Breast epithelium (tissue), 3 donors: ENCODE measurements at regions not wholly inside any gene's neighbourhood (a gene's known extent, or its start where the extent isn't known, plus 50 kb on each side); places are given as distances from the start of the nearest gene placed in this dataset.

ENCODE experiments used
- POLR2A ChIP-seq: fragments of 450-650 bp; IDR thresholded peaks from one replicate; pipeline ENCODE4 v1.6.1; 2016; ENCODE audit warnings: antibody characterized with exemption, mild to moderate bottlenecking, moderate library complexity
- TF ChIP-seq, protein P1 (sequence below), 3 donors: fragments of 450-650 bp; IDR thresholded peaks; one replicate each; pipeline ENCODE4 v1.5.1; 2016 to 2017; ENCODE audit warnings: antibody characterized with exemption in 3 of 3, mild to moderate bottlenecking in 3 of 3, moderate library complexity in 3 of 3

DNA sequence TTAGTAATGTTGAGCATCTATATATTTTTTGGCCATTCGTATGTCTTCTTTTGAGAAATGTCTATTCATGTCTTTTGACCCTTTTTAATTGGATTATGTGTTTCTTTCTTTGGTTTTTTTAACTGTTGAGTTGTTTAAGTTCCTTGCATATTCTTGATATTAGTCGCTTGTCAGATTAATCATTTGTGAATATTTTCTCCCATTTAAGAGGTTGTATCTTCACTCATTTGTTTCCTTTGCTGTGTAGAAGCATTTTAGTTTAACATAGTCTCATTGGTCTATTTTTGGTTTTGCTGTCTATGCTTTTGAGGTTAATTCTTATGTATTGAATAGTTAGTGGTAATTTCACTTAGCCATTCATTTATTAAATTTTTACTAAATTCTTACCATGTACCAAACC, 283.8 kb downstream of the ZPLD1 start:
- no peak for TF ChIP-seq POLR2A
- TF ChIP-seq, protein P1, sequence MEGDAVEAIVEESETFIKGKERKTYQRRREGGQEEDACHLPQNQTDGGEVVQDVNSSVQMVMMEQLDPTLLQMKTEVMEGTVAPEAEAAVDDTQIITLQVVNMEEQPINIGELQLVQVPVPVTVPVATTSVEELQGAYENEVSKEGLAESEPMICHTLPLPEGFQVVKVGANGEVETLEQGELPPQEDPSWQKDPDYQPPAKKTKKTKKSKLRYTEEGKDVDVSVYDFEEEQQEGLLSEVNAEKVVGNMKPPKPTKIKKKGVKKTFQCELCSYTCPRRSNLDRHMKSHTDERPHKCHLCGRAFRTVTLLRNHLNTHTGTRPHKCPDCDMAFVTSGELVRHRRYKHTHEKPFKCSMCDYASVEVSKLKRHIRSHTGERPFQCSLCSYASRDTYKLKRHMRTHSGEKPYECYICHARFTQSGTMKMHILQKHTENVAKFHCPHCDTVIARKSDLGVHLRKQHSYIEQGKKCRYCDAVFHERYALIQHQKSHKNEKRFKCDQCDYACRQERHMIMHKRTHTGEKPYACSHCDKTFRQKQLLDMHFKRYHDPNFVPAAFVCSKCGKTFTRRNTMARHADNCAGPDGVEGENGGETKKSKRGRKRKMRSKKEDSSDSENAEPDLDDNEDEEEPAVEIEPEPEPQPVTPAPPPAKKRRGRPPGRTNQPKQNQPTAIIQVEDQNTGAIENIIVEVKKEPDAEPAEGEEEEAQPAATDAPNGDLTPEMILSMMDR (IDR thresholded peaks at IDR 0.05) = no peak
